Adipocyte (in vitro differentiated cells): ENCODE measurements at regions not wholly inside any gene's neighbourhood (a gene's known extent, or its start where the extent isn't known, plus 50 kb on each side); places are given as distances from the start of the nearest gene placed in this dataset.
"Not testable (repeated sequence)": the region's sequence is repeated elsewhere in the genome, so short reads cannot be mapped to it uniquely, and the experiment has no call there.

Source experiments
- DNase-seq: peaks from one replicate; pipeline ENCODE4 v3.0.0-alpha.2; 2015; ENCODE audit warnings: low read depth
- H3K27me3 ChIP-seq: replicated peaks from 2 replicates; pipeline ENCODE4 v1.7.0; 2013; ENCODE audit warnings: mild to moderate bottlenecking, low read length, moderate library complexity; ENCODE audit not compliant: control insufficient read depth, insufficient read depth
- H3K36me3 ChIP-seq: 2 replicates; pipeline ENCODE4 v1.7.0; 2013; ENCODE audit warnings: low read length, mild to moderate bottlenecking, moderate library complexity; ENCODE audit not compliant: control insufficient read depth, insufficient read depth, severe bottlenecking
- H3K4me1 ChIP-seq: 2 replicates; pipeline ENCODE4 v1.7.0; 2013; ENCODE audit warnings: mild to moderate bottlenecking, low read length, moderate library complexity; ENCODE audit not compliant: control insufficient read depth, insufficient read depth
- H3K4me3 ChIP-seq: 2 replicates; pipeline ENCODE4 v1.7.0; 2013; ENCODE audit warnings: mild to moderate bottlenecking, low read length, moderate library complexity
- H3K9ac ChIP-seq: 2 replicates; pipeline ENCODE4 v1.7.0; 2013; ENCODE audit warnings: mild to moderate bottlenecking, low read length, moderate library complexity
- H3K9me3 ChIP-seq: 2 replicates; pipeline ENCODE4 v1.7.0; 2013; ENCODE audit warnings: mild to moderate bottlenecking, low read length, moderate library complexity; ENCODE audit not compliant: control insufficient read depth

GRCh38 chrX:482192-482701 lies 95.5 kb upstream of the PPP2R3B start:
- Histone ChIP-seq H3K4me1 (no peaks in the 10 kb centered on the region), H3K4me3 (no peak overlapping the region), H3K36me3 (no peaks in the 10 kb centered on the region), H3K9me3 (peaks cover 6% of the 10 kb centered on the region), H3K9ac (no peak overlapping the region), H3K27me3 (no peaks in the 10 kb centered on the region)
- DNase-seq = no peak

- Histone ChIP-seq H3K9me3 (peaks cover 6% of the 10 kb centered on the region), H3K4me3 (no peak overlapping the region), H3K9ac (no peak overlapping the region), H3K4me1 (no peaks in the 10 kb centered on the region), H3K36me3 (no peaks in the 10 kb centered on the region), H3K27me3 (no peaks in the 10 kb centered on the region)
- DNase-seq = no peak
Measured at GRCh38 chrX:482702-483203, 96.0 kb upstream of the PPP2R3B start.

GRCh38 chrX:485368-485767 lies 98.7 kb upstream of the PPP2R3B start:
- no peak overlapping the region for H3K4me3 ChIP-seq
- no peak for DNase-seq
- H3K4me1 ChIP-seq = no peaks in the 10 kb centered on the region
- no peak overlapping the region for H3K9ac ChIP-seq
- no peaks in the 10 kb centered on the region for H3K27me3 ChIP-seq
- H3K9me3 ChIP-seq = peaks cover 6% of the 10 kb centered on the region
- H3K36me3 ChIP-seq = no peaks in the 10 kb centered on the region

GRCh38 chrX:486325-486724 lies 99.6 kb upstream of the PPP2R3B start:
- Histone ChIP-seq H3K9me3 (peaks cover 6% of the 10 kb centered on the region), H3K4me1 (no peaks in the 10 kb centered on the region), H3K36me3 (no peaks in the 10 kb centered on the region), H3K4me3 (no peak overlapping the region), H3K27me3 (no peaks in the 10 kb centered on the region), H3K9ac (no peak overlapping the region)
- DNase-seq = no peak

- no peak overlapping the region for H3K9ac ChIP-seq
Measured at GRCh38 chrX:487836-488235, 101.1 kb upstream of the PPP2R3B start.

GRCh38 chrX:489820-490219 lies 103.1 kb upstream of the PPP2R3B start:
- H3K4me3 ChIP-seq = no peak overlapping the region
- DNase-seq = no peak
- no peak overlapping the region for H3K9ac ChIP-seq
- H3K9me3 ChIP-seq = peaks cover 6% of the 10 kb centered on the region
- H3K27me3 ChIP-seq = no peaks in the 10 kb centered on the region
- H3K36me3 ChIP-seq = no peaks in the 10 kb centered on the region
- H3K4me1 ChIP-seq = no peaks in the 10 kb centered on the region

More at GRCh38 chrX:487836-488235, 101.1 kb upstream of the PPP2R3B start:
- Histone ChIP-seq H3K4me3 (no peak overlapping the region), H3K27me3 (no peaks in the 10 kb centered on the region), H3K36me3 (no peaks in the 10 kb centered on the region), H3K4me1 (no peaks in the 10 kb centered on the region), H3K9me3 (peaks cover 6% of the 10 kb centered on the region)
- DNase-seq = no peak

GRCh38 chrX:497186-498014 lies 110.7 kb upstream of the PPP2R3B start:
- no peak overlapping the region for H3K9ac ChIP-seq
- no peak for DNase-seq
- H3K4me1 ChIP-seq = no peaks in the 10 kb centered on the region
- H3K36me3 ChIP-seq = no peaks in the 10 kb centered on the region
- H3K4me3 ChIP-seq = no peak overlapping the region
- H3K27me3 ChIP-seq = peaks cover 11% of the 10 kb centered on the region
- no peaks in the 10 kb centered on the region for H3K9me3 ChIP-seq

DNA sequence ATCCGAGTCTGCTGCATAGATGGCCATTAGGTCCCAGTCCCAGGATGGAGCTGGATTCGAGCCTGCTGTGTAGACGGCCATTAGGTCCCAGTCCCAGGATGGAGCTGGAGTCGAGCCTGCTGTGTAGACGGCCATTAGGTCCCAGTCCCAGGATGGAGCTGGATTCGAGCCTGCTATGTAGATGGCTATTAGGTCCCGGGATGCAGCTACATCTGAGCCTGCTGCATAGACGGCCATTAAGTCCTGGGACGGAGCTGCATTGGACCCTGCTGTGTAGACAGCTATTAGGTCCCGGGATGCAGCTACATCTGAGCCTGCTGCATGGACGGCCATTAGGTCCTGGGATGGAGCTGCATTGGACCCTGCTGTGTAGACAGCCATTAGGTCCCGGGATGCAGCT lies 112.2 kb upstream of the PPP2R3B start:
- not testable (repeated sequence) for H3K9me3 ChIP-seq, H3K4me3 ChIP-seq, H3K36me3 ChIP-seq, H3K4me1 ChIP-seq, DNase-seq, H3K9ac ChIP-seq
- H3K27me3 ChIP-seq = peaks cover 11% of the 10 kb centered on the region

- Histone ChIP-seq H3K36me3 (no peaks in the 10 kb centered on the region), H3K4me1 (no peaks in the 10 kb centered on the region), H3K9ac (no peak overlapping the region), H3K9me3 (no peaks in the 10 kb centered on the region), H3K4me3 (no peak overlapping the region), H3K27me3 (peaks cover 11% of the 10 kb centered on the region)
- no peak for DNase-seq
Measured at GRCh38 chrX:499870-500364, 113.2 kb upstream of the PPP2R3B start.

DNA sequence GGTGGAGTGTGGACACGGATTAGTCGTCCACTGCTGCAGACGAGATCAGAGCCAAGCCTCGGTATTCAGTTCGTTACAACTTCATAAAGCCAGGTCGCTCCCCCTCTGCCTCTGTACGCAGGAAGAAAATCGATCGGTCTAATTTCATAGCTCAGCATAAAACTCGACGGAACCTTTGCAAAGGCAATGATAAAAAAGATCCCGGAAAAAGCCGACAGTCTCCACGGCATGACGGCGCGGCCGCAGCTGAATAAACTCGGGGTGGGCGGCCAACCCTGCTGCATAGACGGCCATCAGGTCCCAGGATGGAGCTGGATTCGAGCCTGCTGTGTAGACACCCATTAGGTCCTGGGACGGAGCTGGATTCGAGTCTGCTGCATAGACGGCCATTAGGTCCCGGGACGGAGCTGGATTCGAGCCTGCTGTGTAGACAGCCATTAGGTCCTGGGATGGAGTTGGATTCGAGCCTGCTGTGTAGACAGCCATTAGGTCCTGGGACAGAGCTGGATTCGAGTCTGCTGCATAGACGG lies 113.8 kb upstream of the PPP2R3B start:
- no peak overlapping the region for H3K4me3 ChIP-seq
- H3K27me3 ChIP-seq = peaks cover 11% of the 10 kb centered on the region
- no peaks in the 10 kb centered on the region for H3K4me1 ChIP-seq
- DNase-seq = no peak
- no peak overlapping the region for H3K9ac ChIP-seq
- H3K9me3 ChIP-seq = no peaks in the 10 kb centered on the region
- H3K36me3 ChIP-seq = no peaks in the 10 kb centered on the region

DNA sequence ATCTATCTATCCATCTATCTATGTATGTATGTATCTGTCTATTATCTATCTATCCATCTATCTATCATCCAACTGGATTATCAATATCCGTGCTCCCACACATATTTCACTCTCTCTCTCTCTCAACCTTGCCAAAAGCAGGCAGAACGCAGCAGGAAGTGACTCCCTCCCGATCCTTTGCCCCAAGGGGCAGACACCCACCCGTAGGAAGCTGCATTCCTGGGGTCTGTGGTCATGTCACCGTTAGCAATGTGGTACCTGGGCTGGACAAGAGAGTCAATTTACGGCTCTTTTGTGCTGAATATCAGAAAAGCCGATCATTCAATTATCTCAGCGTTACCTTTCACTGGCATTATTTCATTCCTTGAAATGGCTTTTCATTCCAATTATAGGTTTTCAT lies 119.6 kb upstream of the PPP2R3B start:
- no peak overlapping the region for H3K4me3 ChIP-seq
- DNase-seq = no peak
- H3K27me3 ChIP-seq = no peaks in the 10 kb centered on the region
- H3K9me3 ChIP-seq = peaks cover 4% of the 10 kb centered on the region
- H3K9ac ChIP-seq = no peak overlapping the region
- no peaks in the 10 kb centered on the region for H3K4me1 ChIP-seq
- no peaks in the 10 kb centered on the region for H3K36me3 ChIP-seq
